ENCODE measurements at regions not wholly inside any gene's neighbourhood (a gene's known extent, or its start where the extent isn't known, plus 50 kb on each side); places are given as distances from the start of the nearest gene placed in this dataset.

DNA sequence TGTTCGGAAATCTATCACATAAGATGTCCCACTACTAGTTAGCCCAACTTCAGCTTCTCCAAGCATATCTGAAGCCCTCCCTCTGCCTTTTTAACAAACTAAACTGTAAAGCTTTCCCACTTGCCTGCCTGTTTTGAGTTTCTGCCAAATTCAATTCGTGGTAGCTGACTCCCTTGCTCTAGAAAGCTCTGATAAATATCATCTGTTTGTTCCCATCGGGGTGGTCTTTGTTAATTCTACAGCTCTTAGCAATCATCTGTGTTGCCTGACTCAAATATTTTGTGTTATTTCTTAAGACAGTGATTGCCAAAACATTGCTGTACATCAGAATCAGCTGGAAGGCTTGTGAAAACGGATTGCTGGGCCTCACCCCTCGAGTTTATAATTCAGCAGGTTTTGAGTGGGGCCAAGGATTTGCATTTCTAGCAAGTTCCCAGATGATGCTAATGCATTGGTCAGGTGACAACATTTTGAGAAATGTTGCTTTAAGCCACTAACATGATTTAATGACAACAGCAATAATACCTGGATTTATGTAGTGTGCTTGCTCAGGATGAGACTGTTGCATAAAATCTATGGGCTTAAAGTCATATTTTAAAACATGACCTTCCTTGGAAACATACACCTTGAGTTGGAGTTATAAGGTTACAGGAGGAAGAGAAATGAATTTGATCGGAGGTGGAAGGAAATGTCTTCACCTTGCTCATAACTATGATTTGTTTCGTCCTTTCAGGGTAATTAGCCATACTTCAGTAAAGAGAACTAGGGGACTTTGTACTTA, 631.9 kb downstream of the PSAT1 start:
- Histone ChIP-seq H2BK5ac (ENCODE audit: low read depth, low read length) (no peak overlapping the region), H3K4me2 (ENCODE audit: insufficient read depth in 1 of 2, low read depth in 2 of 2, low read length in 2 of 2) (no peak overlapping the region), H2BK15ac (ENCODE audit: low read length) (no peak overlapping the region), H3K36me3 (ENCODE audit: control insufficient read depth in 2 of 4, insufficient read depth in 4 of 4, low read length in 3 of 4) (no peaks in the 10 kb centered on the region), H2BK20ac (ENCODE audit: low read length) (no peak overlapping the region), H3K9me3 (ENCODE audit: insufficient read depth in 2 of 2, low read depth in 1 of 2, low read length in 1 of 2) (peaks cover 4% of the 10 kb centered on the region in 2 experiments; a peak in 2 of 4 replicates), H2AFZ (ENCODE audit: low read length) (no peak overlapping the region), H3K23ac (ENCODE audit: insufficient read length) (no peak overlapping the region), H3K4me3 (ENCODE audit: extremely low read depth in 1 of 4, insufficient read depth in 2 of 4, low read depth in 3 of 4, low read length in 4 of 4) (no peak overlapping the region), H3K4ac (replicated peaks; ENCODE audit: insufficient read length, low read depth, low read length) (no peak overlapping the region), H3K14ac (ENCODE audit: insufficient read length) (no peak overlapping the region), H2BK12ac (ENCODE audit: low read depth, low read length) (no peak overlapping the region), H3K56ac (replicated peaks; ENCODE audit: insufficient read length, low read depth, low read length) (no peak overlapping the region), H4K20me1 (replicated peaks in 1 of 2; ENCODE audit: control insufficient read depth in 1 of 2, insufficient read depth in 2 of 2, low read length in 2 of 2) (no peaks in the 10 kb centered on the region), H4K8ac (ENCODE audit: extremely low read depth, insufficient read depth, low read length) (no peak overlapping the region), H3K23me2 (ENCODE audit: low read depth, low read length) (no peaks in the 10 kb centered on the region), H3K9ac (replicated peaks in 1 of 4; ENCODE audit: extremely low read depth in 1 of 4, low read depth in 3 of 4, low read length in 3 of 4) (no peak overlapping the region), H4K5ac (ENCODE audit: insufficient read length, low read depth, low read length) (no peak overlapping the region), H4K91ac (replicated peaks; ENCODE audit: insufficient read length, low read length) (no peak overlapping the region), H3K27ac (ENCODE audit: low read depth, low read length) (no peak overlapping the region), H3K27me3 (replicated peaks in 1 of 4; ENCODE audit: control insufficient read depth in 3 of 4, extremely low read depth in 1 of 4, insufficient read depth in 3 of 4, low read length in 3 of 4) (no peaks in the 10 kb centered on the region), H3K18ac (ENCODE audit: extremely low read depth, low read length) (no peak overlapping the region), H3K79me2 (ENCODE audit: control insufficient read depth in 1 of 2, insufficient read depth in 2 of 2, low read length in 2 of 2) (no peaks in the 10 kb centered on the region), H2BK120ac (replicated peaks; ENCODE audit: low read depth, low read length) (no peak overlapping the region), H2AK5ac (ENCODE audit: low read depth, low read length) (no peak overlapping the region), H3K79me1 (ENCODE audit: low read depth, low read length) (no peaks in the 10 kb centered on the region), H3K4me1 (replicated peaks in 1 of 4; ENCODE audit: control insufficient read depth in 3 of 4, insufficient read depth in 4 of 4, low read length in 3 of 4) (no peaks in the 10 kb centered on the region)
- FAIRE-seq, result no peak
- ChIA-PET CTCF (ENCODE audit: partially characterized antibody) (no interaction called here), POLR2A (ENCODE audit: partially characterized antibody) (no interaction called here)
- WGBS, 2 experiments (ENCODE audit: extremely low coverage in 1 of 2, insufficient coverage in 1 of 2, insufficient read length in 1 of 2, insufficient replicate concordance in 2 of 2, low coverage in 1 of 2, low lambda C conversion rate in 2 of 2, missing lambda C conversion rate in 1 of 2), result 86% methylated on average over 7 of the region's 7 CpGs; no CpG with 5 or more reads in 1 of the 2 experiments
- no peak for DNase-seq (ENCODE audit: low read depth in 1 of 2, low spot score in 2 of 2)
- TF ChIP-seq CBX5 (IDR thresholded peaks at IDR 0.05; ENCODE audit: low read depth, low read length), result no peak
- TF ChIP-seq TEAD4 (IDR thresholded peaks at IDR 0.05; ENCODE audit: low read depth, low read length), result no peak
- no peak for TF ChIP-seq NRF1 (IDR thresholded peaks at IDR 0.05; ENCODE audit: low read depth, low read length)
- TF ChIP-seq SP2 (IDR thresholded peaks at IDR 0.05; ENCODE audit: low read length), result no peak
- TF ChIP-seq POLR2A (IDR thresholded peaks at IDR 0.05; ENCODE audit: control extremely low read depth in 1 of 2, low read depth in 2 of 2, low read length in 2 of 2), result no peak
- TF ChIP-seq RXRA (IDR thresholded peaks at IDR 0.05; ENCODE audit: insufficient read depth, low read depth, low read length), result no peak
